ENCODE measurements at regions not wholly inside any gene's neighbourhood (a gene's known extent, or its start where the extent isn't known, plus 50 kb on each side); places are given as distances from the start of the nearest gene placed in this dataset.

GRCh38 chr2:187942876-187943275 lies 348.8 kb upstream of the GULP1 start:
- H3K36me3 ChIP-seq (ENCODE audit: insufficient read depth, low read length) = no peaks in the 10 kb centered on the region
- H3K4me3 ChIP-seq (ENCODE audit: low read length) = no peak overlapping the region
- H3K4me2 ChIP-seq (ENCODE audit: low read length) = no peak overlapping the region
- H3K9ac ChIP-seq (ENCODE audit: low read depth, low read length) = no peak overlapping the region
- no peaks in the 10 kb centered on the region for H3K9me3 ChIP-seq (replicated peaks; ENCODE audit: low read length)
- no peaks in the 10 kb centered on the region for H3K27me3 ChIP-seq (ENCODE audit: control insufficient read depth, insufficient read depth, low read length)
- no peaks in the 10 kb centered on the region for H3K4me1 ChIP-seq (ENCODE audit: control insufficient read depth, insufficient read depth, low read length)

- H3K4me2 ChIP-seq (ENCODE audit: low read length) = no peak overlapping the region
- no peaks in the 10 kb centered on the region for H3K9me3 ChIP-seq (replicated peaks; ENCODE audit: low read length)
- no peaks in the 10 kb centered on the region for H3K27me3 ChIP-seq (ENCODE audit: control insufficient read depth, insufficient read depth, low read length)
- no peak overlapping the region for H3K9ac ChIP-seq (ENCODE audit: low read depth, low read length)
- H3K4me1 ChIP-seq (ENCODE audit: control insufficient read depth, insufficient read depth, low read length) = no peaks in the 10 kb centered on the region
- no peaks in the 10 kb centered on the region for H3K36me3 ChIP-seq (ENCODE audit: insufficient read depth, low read length)
- no peak overlapping the region for H3K4me3 ChIP-seq (ENCODE audit: low read length)
Observed at GRCh38 chr2:187943772-187944369, 347.8 kb upstream of the GULP1 start.

GRCh38 chr2:187949859-187950258 lies 341.8 kb upstream of the GULP1 start:
- Histone ChIP-seq H3K4me1 (ENCODE audit: control insufficient read depth, insufficient read depth, low read length) (no peaks in the 10 kb centered on the region), H3K27me3 (ENCODE audit: control insufficient read depth, insufficient read depth, low read length) (no peaks in the 10 kb centered on the region), H3K4me3 (ENCODE audit: low read length) (no peak overlapping the region), H3K9ac (ENCODE audit: low read depth, low read length) (no peak overlapping the region), H3K36me3 (ENCODE audit: insufficient read depth, low read length) (no peaks in the 10 kb centered on the region), H3K9me3 (replicated peaks; ENCODE audit: low read length) (no peaks in the 10 kb centered on the region), H3K4me2 (ENCODE audit: low read length) (no peak overlapping the region)

GRCh38 chr2:187951470-187952218 lies 340.0 kb upstream of the GULP1 start:
- no peaks in the 10 kb centered on the region for H3K9me3 ChIP-seq (replicated peaks; ENCODE audit: low read length)
- no peaks in the 10 kb centered on the region for H3K36me3 ChIP-seq (ENCODE audit: insufficient read depth, low read length)
- H3K27me3 ChIP-seq (ENCODE audit: control insufficient read depth, insufficient read depth, low read length) = no peaks in the 10 kb centered on the region
- no peaks in the 10 kb centered on the region for H3K4me1 ChIP-seq (ENCODE audit: control insufficient read depth, insufficient read depth, low read length)
- no peak overlapping the region for H3K9ac ChIP-seq (ENCODE audit: low read depth, low read length)
- H3K4me3 ChIP-seq (ENCODE audit: low read length) = no peak overlapping the region
- no peak overlapping the region for H3K4me2 ChIP-seq (ENCODE audit: low read length)

- Histone ChIP-seq H3K27me3 (ENCODE audit: control insufficient read depth, insufficient read depth, low read length) (no peaks in the 10 kb centered on the region), H3K4me2 (ENCODE audit: low read length) (no peak overlapping the region), H3K4me1 (ENCODE audit: control insufficient read depth, insufficient read depth, low read length) (no peaks in the 10 kb centered on the region), H3K9me3 (replicated peaks; ENCODE audit: low read length) (no peaks in the 10 kb centered on the region), H3K4me3 (ENCODE audit: low read length) (no peak overlapping the region), H3K9ac (ENCODE audit: low read depth, low read length) (no peak overlapping the region), H3K36me3 (ENCODE audit: insufficient read depth, low read length) (no peaks in the 10 kb centered on the region)
Observed at GRCh38 chr2:187956906-187957534, 334.7 kb upstream of the GULP1 start.

GRCh38 chr2:187959821-187960220 lies 331.9 kb upstream of the GULP1 start:
- Histone ChIP-seq H3K4me1 (ENCODE audit: control insufficient read depth, insufficient read depth, low read length) (no peaks in the 10 kb centered on the region), H3K27me3 (ENCODE audit: control insufficient read depth, insufficient read depth, low read length) (no peaks in the 10 kb centered on the region), H3K4me2 (ENCODE audit: low read length) (no peak overlapping the region), H3K36me3 (ENCODE audit: insufficient read depth, low read length) (no peaks in the 10 kb centered on the region), H3K4me3 (ENCODE audit: low read length) (no peak overlapping the region), H3K9ac (ENCODE audit: low read depth, low read length) (no peak overlapping the region), H3K9me3 (replicated peaks; ENCODE audit: low read length) (no peaks in the 10 kb centered on the region)

GRCh38 chr2:187962538-187962937 lies 329.1 kb upstream of the GULP1 start:
- Histone ChIP-seq H3K27me3 (ENCODE audit: control insufficient read depth, insufficient read depth, low read length) (no peaks in the 10 kb centered on the region), H3K4me3 (ENCODE audit: low read length) (no peak overlapping the region), H3K9ac (ENCODE audit: low read depth, low read length) (no peak overlapping the region), H3K4me2 (ENCODE audit: low read length) (no peak overlapping the region), H3K36me3 (ENCODE audit: insufficient read depth, low read length) (no peaks in the 10 kb centered on the region), H3K9me3 (replicated peaks; ENCODE audit: low read length) (no peaks in the 10 kb centered on the region), H3K4me1 (ENCODE audit: control insufficient read depth, insufficient read depth, low read length) (no peaks in the 10 kb centered on the region)

- H3K4me3 ChIP-seq (ENCODE audit: low read length) = no peak overlapping the region
- H3K36me3 ChIP-seq (ENCODE audit: insufficient read depth, low read length) = no peaks in the 10 kb centered on the region
- no peak overlapping the region for H3K4me2 ChIP-seq (ENCODE audit: low read length)
Observed at GRCh38 chr2:187964746-187965145, 326.9 kb upstream of the GULP1 start.

GRCh38 chr2:187966924-187967323 lies 324.8 kb upstream of the GULP1 start:
- no peaks in the 10 kb centered on the region for H3K4me1 ChIP-seq (ENCODE audit: control insufficient read depth, insufficient read depth, low read length)
- H3K4me3 ChIP-seq (ENCODE audit: low read length) = no peak overlapping the region
- no peak overlapping the region for H3K4me2 ChIP-seq (ENCODE audit: low read length)
- H3K9ac ChIP-seq (ENCODE audit: low read depth, low read length) = no peak overlapping the region
- H3K27me3 ChIP-seq (ENCODE audit: control insufficient read depth, insufficient read depth, low read length) = no peaks in the 10 kb centered on the region
- H3K36me3 ChIP-seq (ENCODE audit: insufficient read depth, low read length) = no peaks in the 10 kb centered on the region
- H3K9me3 ChIP-seq (replicated peaks; ENCODE audit: low read length) = no peaks in the 10 kb centered on the region

More at GRCh38 chr2:187964746-187965145, 326.9 kb upstream of the GULP1 start:
- H3K4me1 ChIP-seq (ENCODE audit: control insufficient read depth, insufficient read depth, low read length) = no peaks in the 10 kb centered on the region
- H3K27me3 ChIP-seq (ENCODE audit: control insufficient read depth, insufficient read depth, low read length) = no peaks in the 10 kb centered on the region
- H3K9ac ChIP-seq (ENCODE audit: low read depth, low read length) = no peak overlapping the region
- H3K9me3 ChIP-seq (replicated peaks; ENCODE audit: low read length) = no peaks in the 10 kb centered on the region

- Histone ChIP-seq H3K4me2 (ENCODE audit: low read length) (no peak overlapping the region), H3K27me3 (ENCODE audit: control insufficient read depth, insufficient read depth, low read length) (no peaks in the 10 kb centered on the region), H3K4me3 (ENCODE audit: low read length) (no peak overlapping the region), H3K4me1 (ENCODE audit: control insufficient read depth, insufficient read depth, low read length) (no peaks in the 10 kb centered on the region), H3K9ac (ENCODE audit: low read depth, low read length) (no peak overlapping the region), H3K9me3 (replicated peaks; ENCODE audit: low read length) (no peaks in the 10 kb centered on the region), H3K36me3 (ENCODE audit: insufficient read depth, low read length) (no peaks in the 10 kb centered on the region)
Observed at GRCh38 chr2:187971893-187972292, 319.8 kb upstream of the GULP1 start.

GRCh38 chr2:187976259-187976985 lies 315.3 kb upstream of the GULP1 start:
- no peaks in the 10 kb centered on the region for H3K27me3 ChIP-seq (ENCODE audit: control insufficient read depth, insufficient read depth, low read length)
- H3K9me3 ChIP-seq (replicated peaks; ENCODE audit: low read length) = no peaks in the 10 kb centered on the region
- no peaks in the 10 kb centered on the region for H3K4me1 ChIP-seq (ENCODE audit: control insufficient read depth, insufficient read depth, low read length)
- no peak overlapping the region for H3K4me3 ChIP-seq (ENCODE audit: low read length)
- no peak overlapping the region for H3K4me2 ChIP-seq (ENCODE audit: low read length)
- H3K36me3 ChIP-seq (ENCODE audit: insufficient read depth, low read length) = no peaks in the 10 kb centered on the region
- no peak overlapping the region for H3K9ac ChIP-seq (ENCODE audit: low read depth, low read length)
